Neural crest cell (in vitro differentiated cells): ENCODE measurements at regions not wholly inside any gene's neighbourhood (a gene's known extent, or its start where the extent isn't known, plus 50 kb on each side); places are given as distances from the start of the nearest gene placed in this dataset.

Source experiments
- DNase-seq: peaks from one replicate; pipeline ENCODE4 v3.0.0; 2021; ENCODE audit warnings: low read depth, mixed read lengths, low spot score
- H3K27ac Mint-ChIP-seq: one replicate; pipeline ENCODE4 v1.8.0; 2021; ENCODE audit warnings: mild to moderate bottlenecking, mixed read lengths; ENCODE audit not compliant: unreplicated experiment
- H3K27me3 Mint-ChIP-seq: 2 replicates; pipeline ENCODE4 v1.8.0; 2021; ENCODE audit warnings: low read depth, mild to moderate bottlenecking, mixed read lengths
- H3K36me3 Mint-ChIP-seq: 2 replicates; pipeline ENCODE4 v1.8.0; 2021; ENCODE audit warnings: low read depth, mild to moderate bottlenecking, mixed read lengths
- H3K4me1 Mint-ChIP-seq: 2 replicates; pipeline ENCODE4 v1.8.0; 2021; ENCODE audit warnings: mixed read lengths
- H3K4me3 Mint-ChIP-seq: one replicate; pipeline ENCODE4 v1.8.0; 2021; ENCODE audit warnings: mild to moderate bottlenecking, mixed read lengths
- H3K9me3 Mint-ChIP-seq: 2 replicates; pipeline ENCODE4 v1.8.0; 2021; ENCODE audit warnings: mixed read lengths
- CTCF ChIP-seq: fragments of 200-600 bp; sonication (generic); conservative IDR thresholded peaks from 2 replicates; pipeline ENCODE4 v1.5.0; 2021; ENCODE audit warnings: antibody characterized with exemption, mild to moderate bottlenecking

GRCh38 chr13:29908416-29909080 lies 58.1 kb upstream of the UBL3 start:
- Mint-ChIP-seq H3K9me3 (peaks cover 2% of the 10 kb centered on the region), H3K4me1 (peaks cover 36% of the 10 kb centered on the region)
- no peak for TF ChIP-seq CTCF

GRCh38 chr13:29907670-29908069 lies 57.3 kb upstream of the UBL3 start:
- DNase-seq: no peak
- Mint-ChIP-seq H3K4me3 (no peak overlapping the region), H3K9me3 (no peaks in the 10 kb centered on the region), H3K27ac (no peak overlapping the region), H3K27me3 (no peaks in the 10 kb centered on the region), H3K36me3 (no peaks in the 10 kb centered on the region), H3K4me1 (peaks cover 32% of the 10 kb centered on the region)
- no peak for TF ChIP-seq CTCF

More at GRCh38 chr13:29908416-29909080, 58.1 kb upstream of the UBL3 start:
- no peak for DNase-seq
- Mint-ChIP-seq H3K4me3 (no peak overlapping the region), H3K36me3 (no peaks in the 10 kb centered on the region), H3K27ac (peak overlapping the region; percentile 90), H3K27me3 (no peaks in the 10 kb centered on the region)

GRCh38 chr13:29906432-29907011 lies 56.1 kb upstream of the UBL3 start:
- Mint-ChIP-seq H3K36me3 (no peaks in the 10 kb centered on the region), H3K4me1 (peaks cover 28% of the 10 kb centered on the region), H3K9me3 (no peaks in the 10 kb centered on the region), H3K27ac (no peak overlapping the region), H3K27me3 (no peaks in the 10 kb centered on the region), H3K4me3 (no peak overlapping the region)
- DNase-seq: no peak
- no peak for TF ChIP-seq CTCF

GRCh38 chr13:29905845-29906244 lies 55.4 kb upstream of the UBL3 start:
- no peaks in the 10 kb centered on the region for H3K27me3 Mint-ChIP-seq
- peaks cover 22% of the 10 kb centered on the region for H3K4me1 Mint-ChIP-seq
- H3K9me3 Mint-ChIP-seq: peaks cover 4% of the 10 kb centered on the region
- no peak overlapping the region for H3K4me3 Mint-ChIP-seq
- no peak for TF ChIP-seq CTCF
- H3K27ac Mint-ChIP-seq: no peak overlapping the region
- DNase-seq: no peak
- H3K36me3 Mint-ChIP-seq: peaks cover 3% of the 10 kb centered on the region

- Mint-ChIP-seq H3K36me3 (peaks cover 4% of the 10 kb centered on the region), H3K27ac (no peak overlapping the region), H3K27me3 (no peaks in the 10 kb centered on the region), H3K4me3 (no peak overlapping the region), H3K9me3 (peaks cover 12% of the 10 kb centered on the region), H3K4me1 (peaks cover 10% of the 10 kb centered on the region)
- no peak for TF ChIP-seq CTCF
- DNase-seq: no peak
Observed at GRCh38 chr13:29903996-29904395, 53.6 kb upstream of the UBL3 start.
